ENCODE measurements at regions not wholly inside any gene's neighbourhood (a gene's known extent, or its start where the extent isn't known, plus 50 kb on each side); places are given as distances from the start of the nearest gene placed in this dataset.

- POLR2A ChIA-PET = no interaction called here
- CTCF ChIA-PET = interaction anchor here (1.5 kb wide), 1 partner anchor 17 kb away, joined by 4 read pairs; no protein-coding TSS in a partner anchor
- no peak for TF ChIP-seq CTCF (IDR thresholded peaks at IDR 0.05; ENCODE audit: control extremely low read depth, extremely low read depth, low read depth, missing control alignments)
- no peak for DNase-seq (ENCODE audit: extremely low spot score)
Measured at GRCh38 chr2:2744958-2745715, 414.1 kb upstream of the MYT1L start.

GRCh38 chr2:2744107-2744506, 413.0 kb upstream of the MYT1L start:
- CTCF ChIA-PET = no interaction called here
- no peak for TF ChIP-seq CTCF (IDR thresholded peaks at IDR 0.05; ENCODE audit: control extremely low read depth, extremely low read depth, low read depth, missing control alignments)
- POLR2A ChIA-PET = no interaction called here
- no peak for DNase-seq (ENCODE audit: extremely low spot score)

GRCh38 chr2:2743164-2743571, 412.1 kb upstream of the MYT1L start:
- POLR2A ChIA-PET = no interaction called here

GRCh38 chr2:2742726-2743125, 411.7 kb upstream of the MYT1L start:
- POLR2A ChIA-PET = no interaction called here
- CTCF ChIA-PET = no interaction called here
- DNase-seq (ENCODE audit: extremely low spot score) = no peak
- TF ChIP-seq CTCF (IDR thresholded peaks at IDR 0.05; ENCODE audit: control extremely low read depth, extremely low read depth, low read depth, missing control alignments) = no peak

More at GRCh38 chr2:2743164-2743571, 412.1 kb upstream of the MYT1L start:
- no peak for TF ChIP-seq CTCF (IDR thresholded peaks at IDR 0.05; ENCODE audit: control extremely low read depth, extremely low read depth, low read depth, missing control alignments)
- no peak for DNase-seq (ENCODE audit: extremely low spot score)
- CTCF ChIA-PET = no interaction called here

GRCh38 chr2:2740238-2740775, 409.2 kb upstream of the MYT1L start:
- ChIA-PET CTCF (no interaction called here), POLR2A (no interaction called here)
- DNase-seq (ENCODE audit: extremely low spot score) = no peak
- no peak for TF ChIP-seq CTCF (IDR thresholded peaks at IDR 0.05; ENCODE audit: control extremely low read depth, extremely low read depth, low read depth, missing control alignments)

GRCh38 chr2:2739231-2739795, 408.2 kb upstream of the MYT1L start:
- TF ChIP-seq CTCF (IDR thresholded peaks at IDR 0.05; ENCODE audit: control extremely low read depth, extremely low read depth, low read depth, missing control alignments) = no peak
- ChIA-PET CTCF (no interaction called here), POLR2A (no interaction called here)
- no peak for DNase-seq (ENCODE audit: extremely low spot score)
